Thyroid gland (tissue), 4 donors: ENCODE measurements at regions not wholly inside any gene's neighbourhood (a gene's known extent, or its start where the extent isn't known, plus 50 kb on each side); places are given as distances from the start of the nearest gene placed in this dataset.
"Not testable (repeated sequence)": the region's sequence is repeated elsewhere in the genome, so short reads cannot be mapped to it uniquely, and the experiment has no call there.

Experiments used
- DNase-seq, 2 donors: peaks; one replicate each; pipeline ENCODE4 v3.0.0-alpha.2; 2019
- H3K27ac ChIP-seq, 3 donors: fragments of 200-600 bp; sonication (generic); 1 replicate in 2 of 3; 2 replicates in 1 of 3; pipeline ENCODE4 v1.5.1; 2016 to 2019; ENCODE audit warnings: mild to moderate bottlenecking in 1 of 3, moderate library complexity in 1 of 3
- H3K27me3 ChIP-seq: fragments of 200-600 bp; sonication (generic); one replicate; pipeline ENCODE4 v1.5.1; 2019
- H3K36me3 ChIP-seq, 2 donors: fragments of 200-600 bp; sonication (generic); one replicate each; pipeline ENCODE4 v1.5.1; 2016 to 2019
- H3K4me1 ChIP-seq, 2 donors: fragments of 200-600 bp; sonication (generic); one replicate each; pipeline ENCODE4 v1.5.1; 2017 to 2019
- H3K4me3 ChIP-seq, 3 donors: fragments of 200-600 bp; sonication (generic); replicated peaks in 1 of 3; 1 replicate in 2 of 3; 2 replicates in 1 of 3; pipeline ENCODE4 v1.5.1; 2016; ENCODE audit warnings: mild to moderate bottlenecking in 1 of 3
- H3K9me3 ChIP-seq: fragments of 200-600 bp; sonication (generic); one replicate; pipeline ENCODE4 v1.5.1; 2017
- CTCF ChIP-seq, 6 experiments: fragments of 200-600 bp in 3 of 6; fragments of 450-650 bp in 3 of 6; sonication (generic) in 3 of 6; IDR thresholded peaks; one replicate each; pipeline ENCODE4 v1.5.1; 2016 to 2019; ENCODE audit warnings: antibody characterized with exemption in 6 of 6, mild to moderate bottlenecking in 2 of 6, inconsistent platforms in 1 of 6, moderate library complexity in 1 of 6
- POLR2A ChIP-seq, 2 donors: fragments of 450-650 bp; IDR thresholded peaks; one replicate each; pipeline ENCODE4 v1.6.1; 2017; ENCODE audit warnings: antibody characterized with exemption in 2 of 2, mild to moderate bottlenecking in 2 of 2, moderate library complexity in 1 of 2
- WGBS, 2 donors: methylation state at CpG; one replicate each; pipeline ENCODE4 v1.1.5; 2017; 5-methylcytosine and 5-hydroxymethylcytosine counted together
- intact Hi-C: fragments of 100-400 bp; cut with DNase I; formaldehyde crosslinking; loops from one replicate; pipeline ENCODE4 v1.15.1; 2023

GRCh38 chr17:68161644-68162428 lies 86.0 kb upstream of the AMZ2 start:
- H3K27ac ChIP-seq, result no peak overlapping the region
- no peaks in the 10 kb centered on the region for H3K36me3 ChIP-seq
- no peaks in the 10 kb centered on the region for H3K4me1 ChIP-seq
- DNase-seq, result no peak
- intact Hi-C loops, result no loop called here
- WGBS, 2 donors, result 79 to 82% methylated on average over 11 to 12 of the region's 12 CpGs
- H3K9me3 ChIP-seq, result no peaks in the 10 kb centered on the region
- H3K4me3 ChIP-seq, result no peak overlapping the region
- TF ChIP-seq CTCF (IDR thresholded peaks at IDR 0.05), result no peak
- TF ChIP-seq POLR2A (IDR thresholded peaks at IDR 0.05), result no peak
- H3K27me3 ChIP-seq, result no peaks in the 10 kb centered on the region

- H3K27ac ChIP-seq, intact Hi-C loops, H3K4me3 ChIP-seq, H3K4me1 ChIP-seq, H3K36me3 ChIP-seq, H3K9me3 ChIP-seq, H3K27me3 ChIP-seq, DNase-seq: not testable (repeated sequence)
- WGBS, 2 donors, result 83 to 84% methylated on average over 9 of the region's 9 CpGs
Measured at GRCh38 chr17:68168273-68169164, 79.3 kb upstream of the AMZ2 start.

GRCh38 chr17:68169165-68169821 lies 78.5 kb upstream of the AMZ2 start:
- H3K27me3 ChIP-seq, H3K4me3 ChIP-seq, H3K27ac ChIP-seq, H3K9me3 ChIP-seq, DNase-seq, H3K36me3 ChIP-seq, intact Hi-C loops, H3K4me1 ChIP-seq: not testable (repeated sequence)
- 72 to 91% methylated on average over 27 to 39 of the region's 42 CpGs for WGBS, 2 donors

GRCh38 chr17:68169840-68170239 lies 78.0 kb upstream of the AMZ2 start:
- Histone ChIP-seq H3K27me3 (no peaks in the 10 kb centered on the region), H3K9me3 (no peaks in the 10 kb centered on the region), H3K4me1 (peaks cover 0 to 3% of the 10 kb centered on the region in 2 donors), H3K36me3 (no peaks in the 10 kb centered on the region), H3K27ac (no peak overlapping the region), H3K4me3 (no peak overlapping the region)
- intact Hi-C loops, result loop anchor here (5.0 kb wide), 1 partner anchor 297 kb away; no protein-coding TSS in a partner anchor
- WGBS, 2 donors, result 55 to 56% methylated on average over 10 of the region's 10 CpGs
- TF ChIP-seq POLR2A (IDR thresholded peaks at IDR 0.05), result no peak
- TF ChIP-seq CTCF (IDR thresholded peaks at IDR 0.05), result no peak
- no peak for DNase-seq

GRCh38 chr17:68170246-68170645 lies 77.6 kb upstream of the AMZ2 start:
- intact Hi-C loops, result loop anchor here (5.0 kb wide), 1 partner anchor 297 kb away; no protein-coding TSS in a partner anchor
- no peak for DNase-seq
- TF ChIP-seq CTCF (IDR thresholded peaks at IDR 0.05) (no peak), POLR2A (IDR thresholded peaks at IDR 0.05) (no peak)
- H3K4me1 ChIP-seq, result peaks cover 0 to 3% of the 10 kb centered on the region in 2 donors
- H3K27me3 ChIP-seq, result no peaks in the 10 kb centered on the region
- no peak overlapping the region for H3K4me3 ChIP-seq
- no peak overlapping the region for H3K27ac ChIP-seq
- H3K9me3 ChIP-seq, result no peaks in the 10 kb centered on the region
- no peaks in the 10 kb centered on the region for H3K36me3 ChIP-seq
- WGBS, 2 donors, result 83 to 94% methylated on average over 3 of the region's 3 CpGs
